HL-60/S4 (cell line): ENCODE measurements at regions not wholly inside any gene's neighbourhood (a gene's known extent, or its start where the extent isn't known, plus 50 kb on each side); places are given as distances from the start of the nearest gene placed in this dataset.

ENCODE experiments used
- in situ Hi-C: fragments of 300-500 bp; cut with MboI; formaldehyde crosslinking; loops from 2 replicates; pipeline ENCODE4 v1.14.3; 2022; ENCODE audit warnings: low sequenced_read_pairs

GRCh38 chr18:61729322-61729721 lies 163.5 kb downstream of the RNF152 start:
- in situ Hi-C loops = no loop called here

GRCh38 chr18:61727241-61728193 lies 165.3 kb downstream of the RNF152 start:
- in situ Hi-C loops = no loop called here

GRCh38 chr18:61724532-61724931 lies 168.3 kb downstream of the RNF152 start:
- in situ Hi-C loops = no loop called here

- in situ Hi-C loops = no loop called here
Observed at GRCh38 chr18:61722247-61722646, 170.6 kb downstream of the RNF152 start.

- in situ Hi-C loops = no loop called here
Observed at GRCh38 chr18:61720496-61720895, 172.3 kb downstream of the RNF152 start.

GRCh38 chr18:61719671-61720070 lies 173.1 kb downstream of the RNF152 start:
- in situ Hi-C loops = no loop called here

GRCh38 chr18:61718944-61719343 lies 173.9 kb downstream of the RNF152 start:
- in situ Hi-C loops = no loop called here

- in situ Hi-C loops = no loop called here
Observed at GRCh38 chr18:61714421-61714820, 178.4 kb downstream of the RNF152 start.

GRCh38 chr18:61713502-61713901 lies 179.3 kb downstream of the RNF152 start:
- in situ Hi-C loops = no loop called here

- in situ Hi-C loops = no loop called here
Observed at GRCh38 chr18:61710082-61710620, 182.7 kb downstream of the RNF152 start.

GRCh38 chr18:61706276-61706915 lies 186.4 kb downstream of the RNF152 start:
- in situ Hi-C loops = no loop called here

- in situ Hi-C loops = no loop called here
Observed at GRCh38 chr18:61703508-61703907, 189.3 kb downstream of the RNF152 start.

- in situ Hi-C loops = no loop called here
Observed at GRCh38 chr18:61702007-61702406, 190.8 kb downstream of the RNF152 start.

- in situ Hi-C loops = no loop called here
Observed at GRCh38 chr18:61699397-61700110, 193.3 kb downstream of the RNF152 start.

- in situ Hi-C loops = no loop called here
Observed at GRCh38 chr18:61697306-61697909, 195.4 kb downstream of the RNF152 start.

- in situ Hi-C loops = no loop called here
Observed at GRCh38 chr18:61694236-61694635, 198.6 kb downstream of the RNF152 start.

- in situ Hi-C loops = no loop called here
Observed at GRCh38 chr18:61690418-61691138, 202.2 kb downstream of the RNF152 start.

- in situ Hi-C loops = no loop called here
Observed at GRCh38 chr18:61687317-61687716, 205.5 kb downstream of the RNF152 start.

- in situ Hi-C loops = no loop called here
Observed at GRCh38 chr18:61683856-61684255, 209.0 kb downstream of the RNF152 start.

GRCh38 chr18:61681065-61681464 lies 211.7 kb downstream of the RNF152 start:
- in situ Hi-C loops = no loop called here
